Fibroblast of the aortic adventitia (primary cell): ENCODE measurements at regions not wholly inside any gene's neighbourhood (a gene's known extent, or its start where the extent isn't known, plus 50 kb on each side); places are given as distances from the start of the nearest gene placed in this dataset.
"Not testable (repeated sequence)": the region's sequence is repeated elsewhere in the genome, so short reads cannot be mapped to it uniquely, and the experiment has no call there.

Experiments
- DNase-seq: peaks from one replicate; pipeline ENCODE4 v3.0.0-alpha.2; 2010; ENCODE audit warnings: low read depth
- H3K4me3 ChIP-seq: 2 replicates; pipeline ENCODE4 v1.5.1; 2011; ENCODE audit warnings: low read depth, mild to moderate bottlenecking, control low read depth, low read length, moderate library complexity
- CTCF ChIP-seq: IDR thresholded peaks from 2 replicates; pipeline ENCODE4 v1.5.1; 2011; ENCODE audit warnings: mild to moderate bottlenecking, low read length, control low read depth, inconsistent platforms; ENCODE audit not compliant: insufficient read depth

GRCh38 chr10:130973127-130973839, 338.2 kb downstream of the TCERG1L start:
- TF ChIP-seq CTCF = no peak
- no peak overlapping the region for H3K4me3 ChIP-seq
- DNase-seq = no peak

- TF ChIP-seq CTCF = no peak
- DNase-seq = no peak
- H3K4me3 ChIP-seq = no peak overlapping the region
Measured at GRCh38 chr10:130974166-130974565, 337.4 kb downstream of the TCERG1L start.

- not testable (repeated sequence) for DNase-seq, H3K4me3 ChIP-seq
Measured at GRCh38 chr10:130975351-130975750, 336.2 kb downstream of the TCERG1L start.

- no peak for TF ChIP-seq CTCF
- no peak overlapping the region for H3K4me3 ChIP-seq
- no peak for DNase-seq
Measured at GRCh38 chr10:130982802-130983201, 328.7 kb downstream of the TCERG1L start.

GRCh38 chr10:130983749-130984148, 327.8 kb downstream of the TCERG1L start:
- no peak for TF ChIP-seq CTCF
- no peak for DNase-seq
- no peak overlapping the region for H3K4me3 ChIP-seq

GRCh38 chr10:130984686-130985085, 326.8 kb downstream of the TCERG1L start:
- no peak for DNase-seq
- TF ChIP-seq CTCF = no peak
- no peak overlapping the region for H3K4me3 ChIP-seq

- no peak overlapping the region for H3K4me3 ChIP-seq
- no peak for DNase-seq
- no peak for TF ChIP-seq CTCF
Measured at GRCh38 chr10:130985158-130985753, 326.3 kb downstream of the TCERG1L start.
